ENCODE measurements at regions not wholly inside any gene's neighbourhood (a gene's known extent, or its start where the extent isn't known, plus 50 kb on each side); places are given as distances from the start of the nearest gene placed in this dataset.

- DNase-seq = no peak
Measured at GRCh38 chr3:194982472-194982871, 288.5 kb downstream of the XXYLT1 start.

DNA sequence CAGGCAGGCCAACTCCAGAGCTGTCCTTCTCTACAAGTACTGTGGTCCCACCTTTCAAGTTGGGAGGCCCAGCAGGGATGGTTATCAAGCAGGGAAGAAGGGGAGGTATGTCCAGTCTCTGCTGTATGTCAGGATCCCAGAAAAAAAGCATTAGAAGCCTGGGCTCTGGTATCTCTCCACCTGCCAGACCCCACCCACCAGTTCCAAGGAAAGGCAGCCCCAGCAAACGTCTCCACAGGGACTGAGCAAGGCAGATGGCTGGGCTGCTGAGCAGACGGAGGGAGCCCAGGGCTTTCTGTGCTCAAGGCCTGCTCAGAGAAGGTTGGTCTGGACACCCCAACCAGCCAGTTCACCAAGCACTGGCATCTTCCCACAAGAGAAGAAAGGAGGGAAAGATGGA lies 287.8 kb downstream of the XXYLT1 start:
- DNase-seq = no peak

DNA sequence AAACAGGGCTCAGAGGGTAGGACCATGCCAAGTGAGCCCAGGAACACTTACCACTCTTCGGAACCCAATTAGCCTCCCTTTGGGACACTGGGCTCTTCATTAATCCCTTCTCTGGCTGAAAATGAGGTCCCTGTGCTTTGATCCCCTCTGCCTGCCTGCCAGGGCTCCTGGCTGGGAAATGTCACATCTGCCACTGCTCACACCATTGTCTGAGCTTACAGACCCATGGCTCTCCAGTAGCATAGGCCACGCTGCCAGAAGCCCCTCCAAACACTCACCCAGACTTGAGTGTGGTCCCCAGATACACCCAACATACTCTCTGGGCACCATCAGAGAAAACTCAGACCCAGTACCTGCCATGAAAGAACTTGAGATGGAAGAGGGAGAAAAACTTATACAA lies 287.3 kb downstream of the XXYLT1 start:
- no peak for DNase-seq

DNA sequence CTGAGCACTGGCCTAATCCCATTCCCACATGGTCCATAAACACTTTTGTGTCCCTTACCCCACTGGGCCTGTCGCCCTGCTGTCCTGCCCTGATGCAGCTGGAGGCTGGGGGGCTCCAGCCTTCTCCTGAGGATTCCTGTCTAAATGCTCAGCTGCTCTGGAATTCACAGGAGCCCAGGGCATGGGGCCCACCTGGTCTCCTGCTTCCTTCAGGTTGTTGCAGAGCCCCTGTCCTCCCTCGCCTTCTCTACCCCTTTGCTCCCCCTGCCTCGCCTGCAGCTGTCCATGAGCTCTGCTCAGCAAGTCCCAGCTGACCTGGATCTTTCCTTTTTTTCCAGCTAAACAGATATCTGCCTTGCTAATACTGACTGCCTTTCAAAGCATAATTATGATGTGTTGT lies 286.9 kb downstream of the XXYLT1 start:
- DNase-seq = no peak

GRCh38 chr3:194984622-194985021 lies 286.3 kb downstream of the XXYLT1 start:
- no peak for DNase-seq

GRCh38 chr3:194985031-194985578 lies 285.9 kb downstream of the XXYLT1 start:
- DNase-seq = no peak

DNA sequence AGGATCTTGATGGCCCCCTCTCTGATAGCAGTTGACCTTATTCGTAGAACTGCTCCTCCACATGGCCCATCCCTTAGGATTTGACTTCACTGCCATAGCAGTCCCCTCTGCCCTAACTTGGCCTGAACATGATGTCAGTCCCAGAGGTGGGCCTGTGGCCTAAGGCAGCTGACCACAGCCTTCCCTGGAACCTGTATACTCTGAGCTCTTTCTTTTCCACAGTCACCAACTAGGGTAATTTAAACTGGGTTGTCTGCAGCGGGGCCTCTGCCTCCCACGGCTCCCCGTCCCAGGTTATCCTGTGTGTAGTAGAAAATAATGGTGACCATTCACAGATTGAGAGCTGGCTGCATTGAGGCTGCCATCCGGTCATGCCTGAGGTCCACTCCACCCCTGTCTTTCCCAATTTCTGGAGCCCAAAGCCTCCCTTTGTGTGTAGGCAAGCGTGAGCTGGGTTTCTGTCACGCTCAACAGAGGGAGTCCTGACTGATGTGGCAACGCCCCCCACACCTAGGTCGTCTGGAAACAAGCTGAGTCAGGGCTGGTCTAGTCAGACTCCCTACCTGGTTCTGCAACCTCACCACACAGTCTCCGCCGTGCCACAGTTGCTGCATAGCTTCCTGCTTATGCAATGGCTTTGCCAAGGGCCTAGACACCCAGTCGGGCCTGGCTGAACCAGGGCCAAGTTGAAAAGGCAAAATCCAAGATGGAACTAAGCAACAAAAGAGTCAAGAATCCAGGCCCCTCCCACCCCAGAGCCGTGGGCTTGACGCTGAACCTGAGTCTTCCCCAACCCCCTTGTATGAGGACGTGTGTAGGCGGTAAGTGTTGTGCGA lies 284.5 kb downstream of the XXYLT1 start:
- DNase-seq = no peak

DNA sequence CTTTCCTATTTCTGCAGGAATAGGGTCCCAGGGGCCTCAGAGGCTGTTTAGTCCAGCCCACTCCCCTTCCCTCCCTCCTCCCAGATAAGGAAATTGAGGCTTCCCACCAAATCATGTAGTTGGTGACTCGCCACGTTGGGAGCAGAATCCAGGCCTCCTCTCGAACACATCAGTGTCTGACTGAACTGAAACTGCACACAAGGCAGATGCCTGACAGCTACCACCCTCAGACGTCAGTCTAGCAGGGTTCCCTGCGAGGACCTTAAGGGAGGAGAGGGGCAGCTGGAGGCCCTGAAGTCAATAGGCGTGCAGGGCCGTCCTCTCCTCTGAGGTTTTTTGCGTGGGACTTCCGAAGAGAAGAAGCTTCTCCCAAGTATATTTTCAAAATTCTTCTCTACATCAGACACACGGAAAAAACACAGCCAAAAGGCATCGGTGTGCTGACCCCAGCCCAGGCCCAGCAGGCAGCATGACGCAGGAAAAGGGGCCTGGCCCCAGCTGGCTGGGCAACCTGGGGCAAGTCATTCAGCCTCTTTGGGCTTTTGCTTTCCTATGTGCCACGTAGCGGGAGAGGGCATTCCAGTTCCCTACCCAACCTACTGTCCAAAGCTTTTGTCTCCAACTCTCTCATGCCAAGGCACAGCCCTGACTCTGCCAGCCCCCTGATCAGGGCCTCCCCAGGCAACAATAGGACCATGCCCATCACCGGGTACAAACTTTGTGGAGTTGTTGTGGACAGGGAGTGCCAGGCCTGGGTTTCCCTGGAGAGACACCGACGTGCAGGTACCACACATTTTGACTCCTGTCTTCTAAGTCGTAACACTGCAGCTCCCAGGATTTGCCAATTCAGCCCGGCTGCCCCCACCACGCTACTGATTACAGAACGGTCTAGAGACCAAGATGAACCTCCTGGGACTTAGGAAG lies 283.1 kb downstream of the XXYLT1 start:
- no peak for DNase-seq

DNA sequence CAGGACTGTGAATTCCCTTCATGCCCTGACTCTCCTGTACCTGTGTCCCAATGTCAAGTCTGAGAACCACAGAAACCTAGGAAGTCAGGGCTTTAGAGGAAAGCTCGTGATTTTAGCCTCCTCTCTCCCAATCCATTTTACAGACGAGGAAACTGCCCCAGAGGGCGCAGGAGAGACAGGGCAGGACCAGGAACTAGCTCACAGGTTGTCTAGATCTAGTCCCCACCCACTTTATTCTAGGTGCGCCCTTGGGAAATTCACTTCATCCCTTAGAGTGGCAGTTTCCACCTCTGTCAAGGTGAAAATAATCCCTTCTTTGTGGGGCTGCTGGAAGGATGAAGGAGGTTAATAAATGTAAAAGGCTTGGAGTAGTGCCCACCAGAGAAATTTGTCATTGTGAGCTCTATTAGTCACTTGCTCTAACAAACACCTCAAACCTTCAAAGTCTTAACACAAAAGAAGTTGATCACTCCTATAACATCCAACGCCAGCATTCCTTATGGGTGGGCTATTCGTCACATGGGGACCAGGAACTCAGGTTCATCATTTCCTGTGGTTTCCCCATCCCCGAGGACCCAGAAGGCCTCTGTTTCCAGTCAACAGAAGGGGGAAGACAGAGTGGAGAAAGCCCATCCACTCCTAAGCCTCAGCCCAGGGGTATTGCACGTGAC lies 282.3 kb downstream of the XXYLT1 start:
- no peak for DNase-seq

- DNase-seq = no peak
Measured at GRCh38 chr3:194989241-194989640, 281.7 kb downstream of the XXYLT1 start.

GRCh38 chr3:194990454-194991337 lies 280.3 kb downstream of the XXYLT1 start:
- no peak for DNase-seq

DNA sequence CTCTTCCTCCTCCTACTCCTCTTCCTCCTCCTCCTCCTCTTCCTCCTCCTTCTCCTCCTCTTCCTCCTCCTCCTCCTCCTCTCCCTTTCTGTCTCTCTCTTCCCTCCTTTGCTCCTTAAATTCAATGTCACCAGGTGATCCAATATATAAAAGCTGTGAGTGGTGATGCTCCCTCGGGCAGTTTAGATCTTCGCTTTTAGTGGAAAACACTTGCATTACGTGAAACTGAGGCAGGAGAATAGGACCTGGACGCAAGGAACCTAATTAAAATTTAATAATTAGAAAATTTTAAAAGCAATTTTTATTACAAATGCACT lies 279.7 kb downstream of the XXYLT1 start:
- no peak for DNase-seq

- DNase-seq = no peak
Measured at GRCh38 chr3:194993896-194994295, 277.1 kb downstream of the XXYLT1 start.

DNA sequence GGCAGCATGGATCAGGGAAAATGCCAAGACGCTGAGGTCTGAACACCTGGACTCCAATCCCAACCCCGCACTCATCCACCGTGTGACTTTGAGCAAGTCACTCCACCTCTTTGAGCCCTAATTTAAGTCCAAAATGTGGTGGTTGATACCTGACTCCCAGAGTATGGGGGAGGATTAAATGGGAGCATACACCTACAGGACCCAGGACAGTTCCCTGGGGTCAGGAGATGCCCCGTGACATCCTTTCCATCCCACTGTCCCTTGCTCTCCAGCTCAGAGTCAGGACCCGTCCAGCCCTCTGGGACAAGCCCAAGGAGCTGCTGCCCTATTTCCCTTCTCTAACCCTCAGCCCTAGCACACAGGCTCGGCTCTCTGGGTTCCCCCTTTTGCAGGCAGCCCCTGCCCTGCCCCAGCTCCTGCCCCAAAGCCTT lies 276.4 kb downstream of the XXYLT1 start:
- DNase-seq = no peak

DNA sequence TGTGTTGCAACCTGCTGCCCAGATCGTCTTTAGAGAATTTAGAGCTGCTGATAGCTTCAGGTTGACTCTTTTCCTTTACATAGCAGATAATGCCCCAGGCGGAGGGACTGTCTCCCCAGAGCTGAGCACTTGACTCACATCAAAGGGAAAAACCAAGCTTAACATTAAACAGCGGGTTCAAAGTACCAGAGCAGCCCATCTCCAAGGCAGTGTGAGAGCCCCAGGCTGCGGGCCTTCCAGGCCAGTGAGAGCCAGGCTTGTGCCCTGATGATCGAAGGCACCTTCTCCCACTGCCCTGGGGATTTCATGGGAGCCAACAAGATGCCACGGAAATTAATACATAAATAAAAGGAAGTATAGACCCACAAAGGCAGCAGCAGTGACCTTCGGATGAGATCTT lies 275.6 kb downstream of the XXYLT1 start:
- DNase-seq = no peak

- DNase-seq = no peak
Measured at GRCh38 chr3:194995922-194996321, 275.0 kb downstream of the XXYLT1 start.

GRCh38 chr3:194996746-194997145 lies 274.2 kb downstream of the XXYLT1 start:
- DNase-seq = no peak

- no peak for DNase-seq
Measured at GRCh38 chr3:194998417-194998816, 272.5 kb downstream of the XXYLT1 start.

- DNase-seq = no peak
Measured at GRCh38 chr3:194998948-194999347, 272.0 kb downstream of the XXYLT1 start.

GRCh38 chr3:194999491-194999890 lies 271.5 kb downstream of the XXYLT1 start:
- no peak for DNase-seq

DNA sequence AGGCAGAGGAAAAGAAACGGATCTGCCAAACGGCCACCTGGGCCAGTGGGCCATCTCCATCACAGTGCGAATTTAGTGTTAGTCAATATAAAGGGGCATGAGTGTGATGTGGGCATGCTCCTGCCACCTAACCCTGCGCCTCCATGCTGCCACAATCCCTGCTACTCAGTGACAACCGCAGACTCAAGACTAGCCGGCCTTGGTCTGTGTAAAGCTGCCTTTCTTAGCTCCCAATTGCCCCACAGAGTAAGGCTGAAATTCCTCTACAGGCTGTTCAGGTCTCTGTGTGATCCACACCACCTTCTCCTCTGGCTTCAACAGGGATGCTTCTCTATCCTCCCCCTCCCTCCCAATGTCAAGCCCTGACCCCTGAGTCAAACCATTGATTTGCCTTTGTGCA lies 269.7 kb downstream of the XXYLT1 start:
- DNase-seq = no peak

Data from stimulated activated CD4-positive, alpha-beta T cell treated with anti-CD3 and anti-CD28 coated beads, Interleukin-4, amount 100 ng/mL, for 1 hour (primary cell).